Liver (tissue), 7 donors: ENCODE measurements at regions not wholly inside any gene's neighbourhood (a gene's known extent, or its start where the extent isn't known, plus 50 kb on each side); places are given as distances from the start of the nearest gene placed in this dataset.
"Not testable (repeated sequence)": the region's sequence is repeated elsewhere in the genome, so short reads cannot be mapped to it uniquely, and the experiment has no call there.

ENCODE experiments used
- DNase-seq: peaks from one replicate; pipeline ENCODE4 v3.0.0-alpha.2; 2017; ENCODE audit warnings: low spot score
- H3K27ac ChIP-seq, 2 donors: one replicate each; pipeline ENCODE4 v1.7.0; 2013; ENCODE audit warnings: inconsistent platforms in 2 of 2, low read length in 2 of 2, control low read depth in 1 of 2, low read depth in 1 of 2, mild to moderate bottlenecking in 1 of 2
- H3K27me3 ChIP-seq, 4 donors: one replicate each; pipeline versions ENCODE4 v1.6.1 to v1.7.0; 2013; ENCODE audit warnings: low read length in 3 of 4, inconsistent platforms in 1 of 4, mild to moderate bottlenecking in 1 of 4, moderate library complexity in 1 of 4; ENCODE audit not compliant: control insufficient read depth in 4 of 4, insufficient read depth in 4 of 4
- H3K36me3 ChIP-seq, 4 donors: one replicate each; pipeline versions ENCODE4 v1.6.1 to v1.7.0; 2013; ENCODE audit warnings: low read length in 3 of 4, mild to moderate bottlenecking in 3 of 4, low read depth in 1 of 4, moderate library complexity in 1 of 4; ENCODE audit not compliant: control insufficient read depth in 4 of 4, insufficient read depth in 3 of 4
- H3K4me1 ChIP-seq, 4 donors: one replicate each; pipeline versions ENCODE4 v1.6.1 to v1.7.0; 2013; ENCODE audit warnings: low read length in 3 of 4, mild to moderate bottlenecking in 3 of 4, moderate library complexity in 1 of 4; ENCODE audit not compliant: control insufficient read depth in 4 of 4, insufficient read depth in 4 of 4
- H3K4me3 ChIP-seq, 3 donors: one replicate each; pipeline versions ENCODE4 v1.6.1 to v1.7.0; 2013; ENCODE audit warnings: low read length in 3 of 3, control low read depth in 1 of 3, low read depth in 1 of 3, mild to moderate bottlenecking in 1 of 3
- H3K9ac ChIP-seq, 2 donors: one replicate each; pipeline ENCODE4 v1.7.0; 2013; ENCODE audit warnings: low read length in 2 of 2, mild to moderate bottlenecking in 2 of 2, moderate library complexity in 2 of 2, control low read depth in 1 of 2, low read depth in 1 of 2
- H3K9me3 ChIP-seq, 4 donors: one replicate each; pipeline versions ENCODE4 v1.6.1 to v1.7.0; 2013; ENCODE audit warnings: low read length in 3 of 4; ENCODE audit not compliant: control insufficient read depth in 4 of 4
- RXRA ChIP-seq, 2 donors: IDR thresholded peaks; 2 replicates each; pipeline ENCODE4 v1.6.1; 2017 to 2018; ENCODE audit warnings: antibody characterized with exemption in 2 of 2, mild to moderate bottlenecking in 1 of 2
- WGBS: extraction: QIAGEN DNeasy Blood & Tissue Kit; methylation state at CpG from one replicate; pipeline ENCODE4 v1.1.7; 2013; 5-methylcytosine and 5-hydroxymethylcytosine counted together
- donor health status: healthy.
- donor health status: healthy.
- donor health status: healthy.
- donor health status: healthy.

GRCh38 chr16:29300541-29301535 is 105.7 kb downstream of the NPIPB11 start:
- peaks cover 2 to 25% (median 13%) of the 10 kb centered on the region in 4 donors for H3K36me3 ChIP-seq
- peak overlapping the region; percentile 60 to 69 for H3K27ac ChIP-seq
- not testable (repeated sequence) for H3K9me3 ChIP-seq, H3K27me3 ChIP-seq, H3K4me1 ChIP-seq, H3K9ac ChIP-seq, H3K4me3 ChIP-seq, DNase-seq
- WGBS = 84% methylated on average over 29 of the region's 29 CpGs

GRCh38 chr16:29300030-29300491 is 106.5 kb downstream of the NPIPB11 start:
- peak overlapping the region; percentile 60 to 69 for H3K27ac ChIP-seq

GRCh38 chr16:29298997-29299396 is 107.5 kb downstream of the NPIPB11 start:
- not testable (repeated sequence) for H3K4me3 ChIP-seq, H3K27ac ChIP-seq
- peaks cover 2 to 16% (median 9%) of the 10 kb centered on the region in 4 donors for H3K36me3 ChIP-seq

More at GRCh38 chr16:29300030-29300491, 106.5 kb downstream of the NPIPB11 start:
- H3K4me3 ChIP-seq, H3K9ac ChIP-seq, DNase-seq, H3K9me3 ChIP-seq, H3K4me1 ChIP-seq, H3K27me3 ChIP-seq: not testable (repeated sequence)
- TF ChIP-seq RXRA (IDR thresholded peaks at IDR 0.05) = peak; percentile 28 to 34
- 30% methylated on average over 7 of the region's 7 CpGs for WGBS
- H3K36me3 ChIP-seq = peaks cover 2 to 25% (median 13%) of the 10 kb centered on the region in 4 donors

GRCh38 chr16:29298307-29298706 is 108.2 kb downstream of the NPIPB11 start:
- H3K9ac ChIP-seq, H3K36me3 ChIP-seq, H3K27ac ChIP-seq, H3K27me3 ChIP-seq, H3K9me3 ChIP-seq, DNase-seq, H3K4me1 ChIP-seq, H3K4me3 ChIP-seq: not testable (repeated sequence)
- WGBS = 97% methylated on average over 9 of the region's 12 CpGs

More at GRCh38 chr16:29298997-29299396, 107.5 kb downstream of the NPIPB11 start:
- H3K27me3 ChIP-seq, DNase-seq, H3K9ac ChIP-seq, H3K4me1 ChIP-seq, H3K9me3 ChIP-seq: not testable (repeated sequence)
- 87% methylated on average over 10 of the region's 10 CpGs for WGBS

GRCh38 chr16:29297809-29298177 is 108.7 kb downstream of the NPIPB11 start:
- 88% methylated on average over 2 of the region's 2 CpGs for WGBS
- not testable (repeated sequence) for H3K9me3 ChIP-seq, H3K4me1 ChIP-seq, H3K27ac ChIP-seq, H3K27me3 ChIP-seq, H3K9ac ChIP-seq, H3K36me3 ChIP-seq, H3K4me3 ChIP-seq, DNase-seq

GRCh38 chr16:29297144-29297808 is 109.2 kb downstream of the NPIPB11 start:
- H3K9me3 ChIP-seq, H3K4me3 ChIP-seq, H3K4me1 ChIP-seq, H3K9ac ChIP-seq, H3K36me3 ChIP-seq, H3K27ac ChIP-seq, H3K27me3 ChIP-seq, DNase-seq: not testable (repeated sequence)
- WGBS = 94% methylated on average over 17 of the region's 17 CpGs

GRCh38 chr16:29296176-29296575 is 110.3 kb downstream of the NPIPB11 start:
- WGBS = 93% methylated on average over 11 of the region's 11 CpGs
- H3K9ac ChIP-seq, H3K4me3 ChIP-seq, H3K9me3 ChIP-seq, H3K27ac ChIP-seq, H3K27me3 ChIP-seq, H3K4me1 ChIP-seq, H3K36me3 ChIP-seq, DNase-seq: not testable (repeated sequence)
